ENCODE measurements at regions not wholly inside any gene's neighbourhood (a gene's known extent, or its start where the extent isn't known, plus 50 kb on each side); places are given as distances from the start of the nearest gene placed in this dataset.

DNA sequence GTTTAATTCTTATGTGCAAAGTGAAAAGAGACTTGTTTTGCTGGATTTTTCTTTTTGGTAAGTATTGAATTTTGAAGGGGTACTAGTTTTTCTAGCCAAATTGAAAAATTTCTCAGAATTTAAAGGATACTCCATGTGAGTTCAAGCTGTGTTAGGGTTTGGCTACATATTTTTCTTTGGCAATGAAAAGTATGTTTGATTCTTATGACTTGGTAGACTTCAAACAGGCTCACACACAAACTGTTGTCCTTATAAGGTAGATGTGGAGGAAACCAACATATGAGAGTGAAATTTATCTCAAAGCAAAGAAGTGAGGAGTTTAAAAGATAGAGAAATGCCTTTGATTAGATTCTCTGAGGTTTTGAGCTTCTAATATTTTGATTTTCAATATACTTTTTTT is 356.7 kb downstream of the BCKDHB start:
- no peak for TF ChIP-seq SUZ12 (IDR thresholded peaks at IDR 0.05; ENCODE audit: extremely low read depth, insufficient read depth, insufficient read length)
- no peak for TF ChIP-seq ZNF274 (IDR thresholded peaks at IDR 0.05; ENCODE audit: low read depth, low read length)

All from NT2/D1 (cell line).